Neuronal stem cell (in vitro differentiated cells): ENCODE measurements at regions not wholly inside any gene's neighbourhood (a gene's known extent, or its start where the extent isn't known, plus 50 kb on each side); places are given as distances from the start of the nearest gene placed in this dataset.

Experiments used
- DNase-seq: peaks from one replicate; pipeline ENCODE4 v3.0.0-alpha.2; 2013; ENCODE audit warnings: low spot score
- H2AFZ ChIP-seq: one replicate; pipeline ENCODE4 v1.6.1; 2013; ENCODE audit warnings: mild to moderate bottlenecking, low read length, inconsistent platforms
- H2AK5ac ChIP-seq: 2 replicates; pipeline ENCODE4 v1.6.1; 2013; ENCODE audit warnings: low read depth, mild to moderate bottlenecking, inconsistent platforms, low read length, moderate library complexity, mixed read lengths
- H2BK120ac ChIP-seq: 2 replicates; pipeline ENCODE4 v1.6.1; 2013; ENCODE audit warnings: low read depth, mild to moderate bottlenecking, inconsistent platforms, low read length, moderate library complexity, mixed read lengths
- H2BK12ac ChIP-seq: one replicate; pipeline ENCODE4 v1.6.1; 2013; ENCODE audit warnings: low read length, inconsistent platforms
- H2BK15ac ChIP-seq: 2 replicates; pipeline ENCODE4 v1.6.1; 2013; ENCODE audit warnings: mild to moderate bottlenecking, low read length, inconsistent platforms, mixed read lengths
- H2BK5ac ChIP-seq: one replicate; pipeline ENCODE4 v1.6.1; 2013; ENCODE audit warnings: inconsistent platforms, mild to moderate bottlenecking, low read length, moderate library complexity
- H3K14ac ChIP-seq: one replicate; pipeline ENCODE4 v1.6.1; 2013; ENCODE audit warnings: low read length, inconsistent platforms
- H3K18ac ChIP-seq: 2 replicates; pipeline ENCODE4 v1.6.1; 2013; ENCODE audit warnings: low read length, inconsistent platforms
- H3K23ac ChIP-seq: 2 replicates; pipeline ENCODE4 v1.6.1; 2013; ENCODE audit warnings: low read depth, mild to moderate bottlenecking, mixed read lengths, low read length, inconsistent platforms; ENCODE audit not compliant: poor library complexity
- H3K27ac ChIP-seq: replicated peaks from 3 replicates; pipeline ENCODE4 v1.5.1; 2013; ENCODE audit warnings: low read length, inconsistent platforms
- H3K27me3 ChIP-seq, 3 experiments: 2 replicates each; pipeline ENCODE4 v1.6.1; 2013; ENCODE audit warnings: low read length in 3 of 3, mild to moderate bottlenecking in 2 of 3, inconsistent platforms in 1 of 3, low read depth in 1 of 3, mixed read lengths in 1 of 3, moderate library complexity in 1 of 3; ENCODE audit not compliant: control insufficient read depth in 3 of 3, insufficient read depth in 3 of 3
- H3K36me3 ChIP-seq, 2 donors: replicated peaks in 1 of 2; 2 replicates each; pipeline ENCODE4 v1.6.1; 2013; ENCODE audit warnings: low read length in 2 of 2; ENCODE audit not compliant: control insufficient read depth in 2 of 2, insufficient read depth in 2 of 2
- H3K4ac ChIP-seq: 2 replicates; pipeline ENCODE4 v1.6.1; 2013; ENCODE audit warnings: inconsistent platforms, mild to moderate bottlenecking, low read length, moderate library complexity
- H3K4me1 ChIP-seq, 2 donors: 1 replicate in 1 of 2; 2 replicates in 1 of 2; pipeline ENCODE4 v1.6.1; 2013; ENCODE audit warnings: low read length in 2 of 2, low read depth in 1 of 2; ENCODE audit not compliant: control insufficient read depth in 2 of 2, insufficient read depth in 1 of 2
- H3K4me2 ChIP-seq: one replicate; pipeline ENCODE4 v1.6.1; 2013; ENCODE audit warnings: mild to moderate bottlenecking, low read length, inconsistent platforms; ENCODE audit not compliant: insufficient read depth, poor library complexity, severe bottlenecking
- H3K4me3 ChIP-seq, 2 donors: 2 replicates each; pipeline ENCODE4 v1.5.1; 2013; ENCODE audit warnings: low read length in 2 of 2, mild to moderate bottlenecking in 2 of 2, inconsistent platforms in 1 of 2, moderate library complexity in 1 of 2
- H3K79me1 ChIP-seq: one replicate; pipeline ENCODE4 v1.6.1; 2013; ENCODE audit warnings: low read depth, mild to moderate bottlenecking, inconsistent platforms, low read length, moderate library complexity
- H3K9ac ChIP-seq: one replicate; pipeline ENCODE4 v1.6.1; 2013; ENCODE audit warnings: mild to moderate bottlenecking, low read depth, low read length, inconsistent platforms; ENCODE audit not compliant: poor library complexity
- H3K9me3 ChIP-seq, 2 donors: replicated peaks in 1 of 2; 2 replicates each; pipeline versions ENCODE3 to v1.6.1; 2013; ENCODE audit warnings: low read length in 2 of 2, mild to moderate bottlenecking in 2 of 2, inconsistent platforms in 1 of 2, low read depth in 1 of 2, mixed read lengths in 1 of 2, moderate library complexity in 1 of 2; ENCODE audit not compliant: control insufficient read depth in 2 of 2, insufficient read depth in 1 of 2
- H4K8ac ChIP-seq: one replicate; pipeline ENCODE4 v1.6.1; 2013; ENCODE audit warnings: low read depth, mild to moderate bottlenecking, inconsistent platforms, low read length, moderate library complexity
- H4K91ac ChIP-seq: one replicate; pipeline ENCODE4 v1.6.1; 2013; ENCODE audit warnings: low read length, low read depth, mild to moderate bottlenecking, inconsistent platforms; ENCODE audit not compliant: poor library complexity
- WGBS, 2 donors: extraction: QIAGEN DNeasy Blood & Tissue Kit; methylation state at CpG; one replicate each; pipeline ENCODE4 v1.1.7; 2013; ENCODE audit warnings: missing lambda C conversion rate in 2 of 2, mixed read lengths in 1 of 2; ENCODE audit not compliant: insufficient read length in 2 of 2, insufficient replicate concordance in 1 of 2; ENCODE audit errors: extremely low coverage in 2 of 2; 5-methylcytosine and 5-hydroxymethylcytosine counted together

DNA sequence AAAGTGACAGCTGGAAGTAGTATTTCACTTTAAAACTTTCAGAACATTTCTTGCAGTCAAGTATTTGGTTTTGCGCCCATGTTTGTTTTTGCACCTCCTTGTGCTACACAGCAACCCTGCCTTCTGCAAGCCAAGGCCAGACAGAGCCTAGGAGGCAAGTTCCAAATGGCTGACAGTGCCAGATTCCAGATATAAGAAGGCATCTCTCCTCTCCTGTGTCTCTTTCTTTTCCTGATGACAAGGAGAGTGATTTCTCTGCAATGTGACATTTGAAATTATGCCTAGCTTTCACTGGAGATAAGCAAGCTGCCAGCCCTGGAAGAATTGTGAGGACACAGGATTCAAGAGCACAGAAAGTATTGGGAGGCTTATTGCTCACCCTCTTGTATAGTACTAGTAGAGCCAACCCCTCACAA lies 149.1 kb upstream of the TENT5A start:
- no peak overlapping the region for H3K27ac ChIP-seq
- no peak overlapping the region for H2BK15ac ChIP-seq
- H3K79me1 ChIP-seq: no peaks in the 10 kb centered on the region
- no peak overlapping the region for H2BK120ac ChIP-seq
- no peak overlapping the region for H2AFZ ChIP-seq
- H3K9me3 ChIP-seq: no peaks in the 10 kb centered on the region
- WGBS, 2 donors: no CpG with 5 or more reads among the region's 1 CpG
- H2BK12ac ChIP-seq: no peak overlapping the region
- H3K36me3 ChIP-seq: no peaks in the 10 kb centered on the region
- no peak overlapping the region for H2BK5ac ChIP-seq
- no peak overlapping the region for H3K23ac ChIP-seq
- no peaks in the 10 kb centered on the region for H3K4me1 ChIP-seq
- H3K4ac ChIP-seq: no peak overlapping the region
- no peak overlapping the region for H3K18ac ChIP-seq
- H4K91ac ChIP-seq: no peak overlapping the region
- no peaks in the 10 kb centered on the region for H3K27me3 ChIP-seq
- DNase-seq: no peak
- H3K9ac ChIP-seq: no peak overlapping the region
- H3K14ac ChIP-seq: no peak overlapping the region
- H2AK5ac ChIP-seq: no peak overlapping the region
- no peak overlapping the region for H3K4me2 ChIP-seq
- H3K4me3 ChIP-seq: no peak overlapping the region
- no peak overlapping the region for H4K8ac ChIP-seq

DNA sequence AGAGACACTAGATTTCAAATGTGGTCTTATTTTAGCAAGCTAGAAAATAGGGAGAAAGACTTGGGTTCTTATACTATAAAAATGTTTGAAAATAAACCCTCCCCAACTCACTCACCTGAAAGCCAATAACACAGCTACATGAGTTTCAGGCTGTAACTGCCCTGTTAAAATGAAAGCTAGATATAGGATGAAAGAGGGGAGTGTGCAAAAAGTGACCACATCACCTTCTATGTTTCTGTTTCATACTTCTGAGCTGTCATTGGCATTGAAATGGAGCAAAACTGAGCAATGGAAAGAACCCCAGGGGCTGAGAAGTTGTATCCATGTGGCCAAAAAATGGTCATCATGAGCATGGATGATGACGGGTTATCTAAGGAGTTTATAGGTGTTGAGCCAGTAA lies 148.1 kb upstream of the TENT5A start:
- Histone ChIP-seq H2BK5ac (no peak overlapping the region), H2AK5ac (no peak overlapping the region), H3K4ac (no peak overlapping the region), H3K27ac (no peak overlapping the region), H3K79me1 (no peaks in the 10 kb centered on the region), H3K4me3 (no peak overlapping the region), H3K4me2 (no peak overlapping the region), H3K14ac (no peak overlapping the region), H3K18ac (no peak overlapping the region), H3K9me3 (no peaks in the 10 kb centered on the region), H2BK120ac (no peak overlapping the region), H3K36me3 (no peaks in the 10 kb centered on the region), H3K27me3 (no peaks in the 10 kb centered on the region), H2BK12ac (no peak overlapping the region), H2AFZ (no peak overlapping the region), H3K4me1 (peaks cover 0 to 2% of the 10 kb centered on the region in 2 donors), H3K9ac (no peak overlapping the region), H4K91ac (no peak overlapping the region), H4K8ac (no peak overlapping the region), H2BK15ac (no peak overlapping the region), H3K23ac (no peak overlapping the region)
- DNase-seq: no peak
- no CpG with 5 or more reads among the region's 1 CpG for WGBS, 2 donors

DNA sequence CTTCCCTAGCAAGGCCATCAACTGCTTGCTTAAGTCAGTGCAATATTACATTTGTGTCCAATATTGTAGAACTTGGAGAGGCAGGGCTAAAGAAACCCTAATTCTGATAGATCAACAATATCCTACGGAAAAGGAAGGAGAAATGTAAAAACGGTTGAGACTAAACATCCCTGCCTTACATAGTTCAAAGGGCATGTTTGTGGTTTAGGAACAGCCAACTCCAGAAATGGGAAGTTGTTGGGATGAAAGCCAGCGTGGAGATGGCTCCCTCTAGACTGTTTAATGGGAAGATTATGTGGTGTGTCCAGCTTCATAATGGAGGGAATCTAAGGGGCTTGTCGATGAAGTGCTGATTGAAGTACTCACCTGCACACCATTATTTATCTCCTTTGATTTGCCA lies 145.3 kb upstream of the TENT5A start:
- H3K18ac ChIP-seq: no peak overlapping the region
- no peak overlapping the region for H3K4me3 ChIP-seq
- no peak overlapping the region for H2AK5ac ChIP-seq
- no peak overlapping the region for H2AFZ ChIP-seq
- no peak overlapping the region for H3K4ac ChIP-seq
- H3K4me2 ChIP-seq: no peak overlapping the region
- H3K9ac ChIP-seq: no peak overlapping the region
- no peak overlapping the region for H3K23ac ChIP-seq
- no CpG with 5 or more reads among the region's 4 CpGs for WGBS, 2 donors
- H3K9me3 ChIP-seq: no peaks in the 10 kb centered on the region
- no peak overlapping the region for H3K14ac ChIP-seq
- H2BK5ac ChIP-seq: no peak overlapping the region
- no peak overlapping the region for H4K91ac ChIP-seq
- H2BK12ac ChIP-seq: no peak overlapping the region
- no peaks in the 10 kb centered on the region for H3K27me3 ChIP-seq
- no peak overlapping the region for H3K27ac ChIP-seq
- no peaks in the 10 kb centered on the region for H3K79me1 ChIP-seq
- H2BK120ac ChIP-seq: no peak overlapping the region
- no peaks in the 10 kb centered on the region for H3K36me3 ChIP-seq
- DNase-seq: no peak
- H2BK15ac ChIP-seq: no peak overlapping the region
- no peak overlapping the region for H4K8ac ChIP-seq
- H3K4me1 ChIP-seq: peaks cover 0 to 6% of the 10 kb centered on the region in 2 donors

DNA sequence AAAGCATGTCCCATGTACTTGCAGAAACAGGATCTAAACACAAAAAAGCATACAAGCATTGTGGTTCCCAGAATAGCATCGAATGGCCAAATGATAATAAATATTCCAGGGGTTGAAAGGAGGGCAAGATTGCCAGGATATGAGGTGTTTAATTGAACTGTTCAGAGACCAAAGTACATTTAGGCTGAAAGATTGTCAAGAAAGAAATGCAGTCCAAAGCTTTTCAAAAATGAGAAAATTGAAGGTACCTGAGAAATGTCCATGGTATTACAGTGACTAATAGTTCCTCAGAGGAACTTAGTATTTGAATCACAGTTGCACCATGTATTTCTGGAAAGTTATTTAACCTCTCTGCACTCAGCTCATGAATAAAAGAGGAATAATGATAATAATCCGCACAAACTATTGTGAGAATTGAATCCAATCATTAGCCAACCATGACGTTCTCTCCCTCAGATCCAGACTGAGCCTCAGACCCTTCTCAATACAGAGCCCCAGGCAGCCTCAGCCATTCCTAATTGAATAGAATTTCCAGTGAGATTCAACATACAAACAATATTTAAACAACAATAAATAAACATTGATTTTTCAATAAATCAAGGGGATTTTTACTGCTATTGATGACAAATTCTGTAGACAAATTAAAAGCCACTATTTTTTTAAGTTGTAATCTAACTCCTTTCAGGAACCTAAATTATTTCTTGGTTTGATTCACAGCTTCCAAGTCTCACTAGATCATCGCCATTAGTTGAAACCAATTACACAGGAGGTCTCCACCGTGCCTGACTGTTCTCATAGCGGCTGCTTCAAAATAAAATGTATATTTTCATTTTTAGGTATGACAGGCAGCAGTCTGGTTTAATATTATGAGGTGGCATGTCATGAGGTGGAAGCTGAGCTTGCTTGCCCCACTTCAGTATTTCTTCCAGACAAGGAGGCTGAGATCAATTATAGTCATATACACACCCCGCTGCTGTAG lies 144.3 kb upstream of the TENT5A start:
- no peaks in the 10 kb centered on the region for H3K9me3 ChIP-seq
- H3K14ac ChIP-seq: no peak overlapping the region
- no peak for DNase-seq
- no peak overlapping the region for H4K91ac ChIP-seq
- H3K4me2 ChIP-seq: no peak overlapping the region
- no peak overlapping the region for H2BK12ac ChIP-seq
- no peak overlapping the region for H2BK120ac ChIP-seq
- no CpG with 5 or more reads among the region's 7 CpGs for WGBS, 2 donors
- no peaks in the 10 kb centered on the region for H3K79me1 ChIP-seq
- no peak overlapping the region for H2BK15ac ChIP-seq
- no peak overlapping the region for H3K27ac ChIP-seq
- no peak overlapping the region for H3K23ac ChIP-seq
- H3K9ac ChIP-seq: no peak overlapping the region
- no peak overlapping the region for H2BK5ac ChIP-seq
- H4K8ac ChIP-seq: no peak overlapping the region
- no peak overlapping the region for H3K18ac ChIP-seq
- no peak overlapping the region for H3K4me3 ChIP-seq
- H3K4me1 ChIP-seq: peaks cover 0 to 6% of the 10 kb centered on the region in 2 donors
- no peak overlapping the region for H3K4ac ChIP-seq
- H3K27me3 ChIP-seq: no peaks in the 10 kb centered on the region
- no peaks in the 10 kb centered on the region for H3K36me3 ChIP-seq
- no peak overlapping the region for H2AFZ ChIP-seq
- H2AK5ac ChIP-seq: no peak overlapping the region
